ACHN (cell line): ENCODE measurements at regions not wholly inside any gene's neighbourhood (a gene's known extent, or its start where the extent isn't known, plus 50 kb on each side); places are given as distances from the start of the nearest gene placed in this dataset.

Source experiments
- DNase-seq: peaks from one replicate; pipeline ENCODE4 v3.0.0-alpha.2; 2015
- in situ Hi-C: cut with HindIII; loops from 2 replicates; pipeline ENCODE4 v1.10.0; 2017; ENCODE audit warnings: low sequenced_read_pairs, low pct_ligation_motif_present, low pct_unique_long_range_greater_than_20kb

DNA sequence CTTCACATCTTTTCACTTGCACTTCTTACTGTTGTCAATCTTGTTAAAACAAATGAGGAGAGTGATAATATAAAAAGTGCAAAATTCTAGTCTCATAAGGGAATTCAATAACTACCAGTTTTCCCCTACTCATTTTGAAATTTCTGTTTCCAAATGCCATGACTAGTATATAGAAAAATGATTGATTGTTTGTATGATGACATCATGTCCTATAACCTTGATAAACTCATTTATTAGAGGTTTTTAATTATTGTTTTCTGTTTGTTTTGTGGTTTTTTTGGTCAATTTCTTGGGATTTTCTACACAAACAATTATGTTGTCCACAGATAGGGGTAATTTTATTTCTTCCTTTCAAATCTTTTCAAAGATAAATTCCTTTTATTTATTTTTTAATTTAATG lies 559.1 kb downstream of the TLL1 start:
- DNase-seq, result no peak
- in situ Hi-C loops, result no loop called here

DNA sequence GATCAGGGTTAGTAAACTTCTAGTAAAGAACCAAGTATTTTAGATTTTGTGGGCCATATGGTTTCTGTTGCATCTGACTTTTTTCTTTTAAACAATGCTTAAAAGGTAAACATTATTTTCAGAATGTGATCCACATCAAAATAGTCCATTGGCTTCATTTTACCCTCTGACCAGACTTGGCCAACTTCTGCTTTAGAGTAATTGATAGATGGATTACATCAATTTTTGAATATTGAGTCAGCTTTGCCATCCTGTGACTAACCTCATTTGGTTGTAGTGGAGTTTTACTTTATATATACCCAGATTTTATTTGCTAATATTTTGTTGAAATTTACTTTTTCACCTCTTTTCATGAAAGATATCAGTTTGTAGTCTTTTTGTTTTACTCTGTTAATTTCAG lies 559.8 kb downstream of the TLL1 start:
- in situ Hi-C loops, result no loop called here
- DNase-seq, result no peak

DNA sequence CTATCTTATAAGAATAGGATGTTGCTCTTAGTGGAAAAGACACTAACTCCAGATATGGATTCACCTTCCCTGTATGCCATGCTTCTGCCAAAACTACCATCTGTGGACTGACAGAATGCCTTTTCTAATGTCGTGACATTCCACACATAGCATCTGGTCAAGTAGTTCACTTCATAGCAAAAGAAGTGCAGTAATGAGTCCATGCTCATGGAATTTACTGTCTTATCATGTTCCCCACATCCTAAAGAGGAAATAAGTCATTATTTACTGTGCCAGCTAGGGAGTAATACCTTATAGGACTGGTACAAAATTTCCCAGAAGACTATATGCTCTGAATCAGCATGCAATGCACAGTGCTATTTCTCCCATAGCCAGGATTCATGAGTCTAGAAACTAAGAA lies 562.4 kb downstream of the TLL1 start:
- peak; percentile 66 for DNase-seq
- in situ Hi-C loops, result no loop called here

DNA sequence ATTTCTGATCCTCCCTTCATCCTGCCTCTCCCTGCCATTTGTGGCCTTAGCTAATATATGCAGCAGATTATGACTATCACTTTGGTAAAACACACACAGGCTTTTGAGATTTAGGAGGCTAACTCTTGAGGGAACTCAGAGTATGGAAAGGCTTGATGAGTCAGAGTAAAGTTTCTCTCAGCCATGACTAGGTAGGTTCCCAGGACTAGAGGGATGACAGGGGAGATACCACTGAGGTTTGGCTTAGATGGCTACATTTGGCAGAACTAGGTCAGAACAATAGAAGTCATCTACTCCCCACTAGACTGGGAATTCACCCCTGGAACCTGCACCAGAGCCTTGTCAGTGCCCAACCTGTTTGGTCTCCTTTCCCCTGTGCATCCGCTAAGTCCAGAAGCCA lies 585.7 kb downstream of the TLL1 start:
- in situ Hi-C loops, result no loop called here
- no peak for DNase-seq

DNA sequence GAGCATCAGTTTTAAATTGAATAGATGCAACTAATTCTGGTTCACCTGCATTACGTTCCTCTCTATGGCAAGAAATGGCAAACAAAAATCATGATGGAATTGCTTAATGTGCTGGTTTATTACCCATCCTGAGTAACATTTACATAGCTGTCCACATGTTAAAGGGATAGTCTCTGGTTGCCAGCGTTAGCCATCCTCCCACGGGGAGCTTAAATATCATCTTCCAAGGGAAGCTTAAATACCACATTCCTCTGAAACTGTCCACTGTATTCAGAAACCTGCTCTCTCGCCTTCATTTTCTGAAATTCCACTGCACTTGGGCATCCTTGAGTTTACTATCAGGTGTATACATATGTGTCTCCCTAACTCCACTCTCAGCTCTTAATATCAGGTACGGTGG lies 586.6 kb downstream of the TLL1 start:
- no peak for DNase-seq
- in situ Hi-C loops, result no loop called here

DNA sequence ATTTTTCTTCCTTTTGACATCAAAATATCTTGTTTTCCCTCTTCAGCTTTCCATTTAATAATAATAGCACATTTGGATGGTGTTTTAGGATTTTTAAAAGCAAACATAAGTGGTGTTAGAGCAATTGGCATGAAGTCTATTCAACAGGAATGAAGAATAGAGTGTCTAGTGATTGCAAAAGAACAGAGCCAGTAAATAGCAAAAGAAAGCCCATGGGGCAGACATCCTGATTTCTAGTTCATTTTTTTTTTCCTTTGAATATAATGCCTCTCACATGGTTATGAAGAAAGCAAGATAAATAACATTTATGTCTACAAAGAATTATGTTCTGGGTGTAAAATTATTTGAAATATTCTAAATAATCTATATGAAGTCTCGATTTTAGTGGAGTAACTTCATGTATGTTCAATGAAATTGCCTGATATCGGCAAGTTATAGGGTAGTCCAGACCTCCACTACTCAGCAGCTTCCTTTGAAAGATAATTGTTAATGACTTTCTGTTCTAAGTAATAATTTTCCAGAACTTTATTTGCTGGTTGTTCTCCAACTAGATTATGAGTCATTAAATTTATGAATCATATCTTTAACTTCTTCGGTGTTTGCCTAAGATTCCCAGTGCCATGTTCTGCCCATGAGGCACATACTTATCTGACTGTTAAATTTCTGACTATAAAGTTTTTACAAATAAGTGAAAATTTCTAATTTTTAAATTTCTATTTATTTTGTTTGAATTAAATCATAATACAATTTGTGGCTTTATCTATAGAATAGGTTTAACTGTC lies 587.9 kb downstream of the TLL1 start:
- in situ Hi-C loops, result no loop called here
- no peak for DNase-seq

DNA sequence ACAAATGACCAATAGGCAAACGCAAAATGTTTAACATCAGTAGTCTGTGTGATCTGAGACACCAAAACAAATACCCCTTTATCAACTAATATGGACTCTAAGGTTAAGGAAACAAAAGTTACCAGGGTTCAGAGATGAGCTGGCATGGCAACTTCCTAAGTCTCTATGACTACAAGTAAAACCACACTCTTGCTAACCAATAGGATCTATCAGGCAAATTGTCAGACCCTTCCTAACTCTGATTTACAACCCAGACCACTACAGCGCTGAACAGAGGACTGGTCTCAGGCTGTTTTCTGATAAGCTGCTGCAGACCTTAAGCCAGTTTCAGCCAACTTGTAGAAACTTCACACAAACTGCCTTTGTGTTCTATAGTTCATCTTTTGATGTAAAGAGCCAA lies 608.0 kb downstream of the TLL1 start:
- DNase-seq, result no peak
- in situ Hi-C loops, result no loop called here

DNA sequence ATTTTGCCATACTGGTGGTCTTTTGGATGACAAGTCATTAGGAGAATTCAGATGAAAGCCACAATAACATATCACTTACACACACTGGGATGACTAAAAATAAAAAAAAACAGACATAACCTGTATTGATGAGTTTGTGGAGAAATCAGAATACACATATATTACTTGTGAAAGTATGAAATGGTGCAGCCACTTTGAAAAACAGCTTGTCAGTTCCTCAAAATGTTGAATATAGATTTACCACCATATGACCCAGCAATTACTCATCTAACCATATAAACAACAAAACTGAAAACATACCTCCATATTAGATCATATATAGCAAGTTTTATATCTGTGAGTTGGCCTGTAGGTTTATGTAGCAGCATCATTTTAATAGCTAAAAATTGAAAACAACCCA lies 608.7 kb downstream of the TLL1 start:
- in situ Hi-C loops, result no loop called here

DNA sequence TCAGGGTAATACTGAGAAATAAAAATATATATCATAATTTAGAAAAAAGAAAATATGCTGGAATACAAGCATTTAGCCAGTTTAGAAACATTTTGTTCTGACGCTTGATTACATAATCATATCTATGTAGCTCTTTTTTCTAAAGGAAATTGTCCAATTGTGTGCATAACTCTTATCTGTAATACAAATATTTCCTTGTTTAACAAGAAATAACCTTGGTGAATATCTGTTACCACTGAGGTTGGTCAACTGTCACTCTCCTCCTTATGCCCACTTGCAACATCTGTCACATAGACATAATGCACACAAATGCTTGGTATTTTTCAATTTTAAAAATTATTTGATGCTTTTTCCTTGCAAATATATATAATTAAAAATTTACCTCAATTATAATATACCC lies 609.7 kb downstream of the TLL1 start:
- DNase-seq, result no peak
- in situ Hi-C loops, result no loop called here

More for the DNA sequence above, 608.7 kb downstream of the TLL1 start:
- no peak for DNase-seq

DNA sequence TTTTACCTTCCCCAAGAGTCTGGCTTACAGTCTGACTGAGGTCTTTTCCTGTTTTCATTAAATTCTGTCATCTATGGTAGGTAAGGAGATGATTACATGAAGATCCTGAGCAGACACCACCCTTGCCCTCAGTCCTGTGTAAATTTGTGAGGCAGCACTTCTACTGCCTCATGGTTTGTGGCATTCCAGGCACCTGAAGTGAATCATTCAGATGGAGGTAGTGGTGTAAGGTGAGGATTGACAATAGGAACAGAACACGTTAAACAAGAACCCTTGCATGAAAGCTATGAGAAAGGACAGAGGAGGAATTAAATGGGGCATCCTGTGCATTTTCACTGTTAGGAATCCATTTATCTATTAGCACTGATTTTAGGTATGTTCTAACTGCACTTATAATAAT lies 618.6 kb downstream of the TLL1 start:
- in situ Hi-C loops, result no loop called here

DNA sequence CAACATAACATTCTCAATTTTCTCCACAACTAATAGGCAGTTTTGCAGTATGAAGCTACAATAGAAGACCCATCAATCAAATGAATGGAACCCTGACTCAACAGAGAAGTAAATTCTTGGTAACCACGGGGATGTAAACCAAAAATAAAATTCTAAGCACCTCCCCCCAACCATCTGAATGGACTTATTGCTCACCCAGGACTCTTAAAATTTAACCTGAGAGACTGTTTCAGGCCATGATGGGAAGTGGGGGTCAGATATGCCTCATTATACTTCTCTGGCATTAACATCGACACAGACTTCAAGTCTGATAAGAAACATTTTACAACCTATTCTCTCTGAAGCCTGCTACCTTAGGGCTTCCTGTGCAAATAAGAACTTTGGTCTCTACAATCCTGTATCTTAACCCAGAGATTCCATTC lies 620.9 kb downstream of the TLL1 start:
- peak; percentile 12 for DNase-seq
- in situ Hi-C loops, result no loop called here

More for the DNA sequence above, 618.6 kb downstream of the TLL1 start:
- DNase-seq, result no peak

DNA sequence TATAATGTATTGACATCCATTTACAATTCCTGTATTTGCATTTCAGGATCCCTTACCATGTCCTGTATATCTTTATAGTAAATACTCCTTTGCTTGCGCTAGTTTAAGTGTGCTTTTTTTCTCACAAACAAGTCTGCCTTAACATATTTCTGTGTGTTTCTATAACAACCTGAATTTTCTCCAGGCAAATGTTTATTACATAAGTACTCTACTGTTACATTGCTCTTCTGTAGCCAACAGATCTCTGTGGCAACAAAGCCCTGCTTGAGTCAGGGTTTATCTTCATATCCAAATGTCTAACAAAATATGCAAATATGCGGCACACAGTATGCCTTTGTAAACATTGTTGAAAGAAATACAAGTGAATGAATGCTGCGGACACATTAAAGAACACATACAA lies 625.5 kb downstream of the TLL1 start:
- no peak for DNase-seq
- in situ Hi-C loops, result no loop called here

DNA sequence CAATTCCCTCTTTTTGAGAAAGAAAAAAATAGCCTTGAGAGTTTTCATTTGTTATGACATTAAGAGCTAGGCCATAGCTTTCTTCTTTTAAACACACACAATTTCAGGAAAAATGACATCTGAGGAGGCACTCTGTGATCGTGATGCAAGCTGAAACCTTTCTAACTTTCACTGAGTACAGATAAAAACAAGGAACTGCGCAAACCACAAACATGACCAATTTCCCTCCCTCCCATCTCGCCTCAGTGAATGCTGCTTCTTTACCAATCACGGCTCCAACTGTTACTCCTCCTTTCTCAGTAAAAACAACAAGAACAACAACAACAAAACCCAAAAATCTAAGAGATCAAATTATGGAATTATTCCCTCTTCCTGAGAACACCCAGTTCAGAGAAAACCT lies 626.8 kb downstream of the TLL1 start:
- no peak for DNase-seq
- in situ Hi-C loops, result no loop called here

DNA sequence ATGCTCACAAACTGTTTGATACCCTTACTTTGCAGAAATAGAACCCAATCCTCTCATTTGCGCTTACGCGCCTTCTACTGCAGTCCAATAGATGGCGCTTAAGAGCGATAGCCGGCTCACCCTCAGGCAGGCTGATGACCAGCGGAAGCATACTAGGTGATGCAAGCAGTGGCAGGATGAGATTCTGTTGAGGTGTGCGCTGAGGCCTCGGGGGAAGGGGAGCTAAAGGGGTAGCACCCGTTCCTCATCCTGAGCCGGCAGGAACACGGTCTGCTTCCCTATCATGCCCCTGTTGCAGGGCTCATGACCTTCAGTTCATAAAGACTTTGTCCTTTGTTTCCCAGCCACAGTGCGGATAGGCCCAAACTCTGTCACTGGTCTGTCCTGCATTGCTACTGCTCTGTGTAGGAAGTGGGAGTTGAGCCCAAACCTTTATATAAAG lies 628.9 kb downstream of the TLL1 start:
- DNase-seq, result peak; percentile 26
- in situ Hi-C loops, result no loop called here

DNA sequence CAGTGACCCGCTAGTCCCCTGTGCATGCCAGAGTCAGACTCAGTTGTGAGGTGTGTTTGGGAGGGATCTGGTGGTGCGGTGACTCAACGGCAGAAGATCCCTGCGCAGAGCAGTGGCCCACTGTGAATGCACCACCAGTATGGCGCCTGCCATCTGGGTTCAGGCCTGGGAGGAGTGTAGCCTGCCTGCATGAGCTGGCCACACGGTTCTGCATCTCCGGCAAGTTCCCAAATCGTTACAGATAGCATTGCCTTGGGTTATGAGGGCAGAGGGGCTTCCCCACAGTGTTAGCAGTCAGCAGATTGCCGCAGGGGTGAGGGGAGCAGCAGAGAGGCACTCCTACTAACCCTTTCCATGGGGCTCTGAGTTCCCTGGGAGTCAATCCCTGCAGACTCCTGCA lies 629.6 kb downstream of the TLL1 start:
- in situ Hi-C loops, result no loop called here
- no peak for DNase-seq

DNA sequence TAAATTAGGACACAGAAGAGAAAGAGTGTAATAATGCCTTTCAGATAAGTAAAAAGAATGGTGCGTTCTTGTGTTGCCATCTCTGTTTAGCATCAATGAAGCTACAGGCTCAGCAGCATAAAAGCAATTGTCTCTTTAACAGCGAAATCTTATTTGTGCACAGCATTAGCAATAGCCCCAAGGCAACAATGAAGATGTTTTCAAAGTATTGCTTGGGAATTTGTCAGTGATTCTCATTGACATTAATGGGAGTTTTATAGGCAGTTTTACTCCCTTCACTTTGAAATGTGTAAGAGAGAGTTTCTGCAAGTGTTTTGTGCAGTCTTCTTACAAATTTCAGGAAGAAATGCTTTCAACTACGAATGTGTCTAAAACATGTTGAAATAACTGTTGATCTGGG lies 633.0 kb downstream of the TLL1 start:
- in situ Hi-C loops, result no loop called here
- DNase-seq, result no peak

DNA sequence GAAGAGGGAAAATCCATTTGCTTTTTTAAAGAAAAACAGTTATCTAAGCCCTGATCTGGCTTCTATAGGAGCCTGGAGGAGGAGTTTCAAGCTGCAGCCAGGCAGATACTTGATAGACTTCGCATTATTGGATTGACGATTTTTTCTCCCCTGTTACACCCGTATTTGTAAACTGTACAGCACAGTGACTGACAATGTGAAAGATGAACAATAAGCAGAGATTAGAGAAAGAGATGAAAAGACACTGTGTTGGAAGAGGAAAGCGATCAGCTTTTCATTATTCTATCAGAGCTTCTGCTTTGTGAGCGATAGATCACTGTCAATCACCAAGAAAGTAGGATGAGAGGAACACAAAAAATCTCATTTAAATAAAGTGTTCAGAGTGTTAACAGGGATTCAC lies 639.2 kb downstream of the TLL1 start:
- in situ Hi-C loops, result no loop called here

DNA sequence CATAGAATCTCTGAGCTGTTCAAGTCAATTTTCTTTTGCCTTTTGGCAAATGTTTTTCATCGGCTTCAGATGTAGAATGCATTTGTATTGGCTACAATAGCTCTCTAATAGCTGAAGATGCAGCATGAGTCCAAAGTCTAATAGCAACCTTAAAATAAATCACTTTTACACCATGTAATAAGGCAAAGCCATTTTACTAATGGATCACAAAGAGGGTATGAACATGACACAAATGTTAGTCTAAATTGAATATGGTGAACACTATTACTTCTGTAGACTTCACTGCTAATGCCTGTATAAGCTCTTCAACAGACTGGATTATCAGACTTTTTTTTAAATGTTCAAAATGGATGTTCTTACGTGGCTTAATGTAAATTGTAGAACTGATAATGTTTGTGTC lies 645.3 kb downstream of the TLL1 start:
- in situ Hi-C loops, result no loop called here
- DNase-seq, result no peak

More for the DNA sequence above, 639.2 kb downstream of the TLL1 start:
- no peak for DNase-seq

DNA sequence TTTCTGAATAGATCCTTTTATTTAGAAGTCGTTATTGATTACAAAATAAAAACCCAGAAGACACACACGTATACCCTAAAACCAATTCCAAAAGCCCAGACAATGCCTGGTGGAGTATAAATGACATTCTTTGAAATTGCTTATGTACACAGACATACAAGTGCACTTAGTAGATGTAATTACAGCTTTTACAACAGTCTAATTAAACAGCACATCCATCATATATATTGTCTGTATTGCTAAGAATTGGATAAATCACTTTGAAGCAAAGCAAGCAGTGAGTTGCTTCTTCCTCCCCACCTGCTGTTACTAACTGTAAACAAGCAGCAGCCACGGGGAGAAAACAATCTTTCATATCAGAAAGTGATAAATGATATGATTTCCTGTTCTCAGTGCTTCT lies 645.7 kb downstream of the TLL1 start:
- in situ Hi-C loops, result no loop called here
- DNase-seq, result no peak

DNA sequence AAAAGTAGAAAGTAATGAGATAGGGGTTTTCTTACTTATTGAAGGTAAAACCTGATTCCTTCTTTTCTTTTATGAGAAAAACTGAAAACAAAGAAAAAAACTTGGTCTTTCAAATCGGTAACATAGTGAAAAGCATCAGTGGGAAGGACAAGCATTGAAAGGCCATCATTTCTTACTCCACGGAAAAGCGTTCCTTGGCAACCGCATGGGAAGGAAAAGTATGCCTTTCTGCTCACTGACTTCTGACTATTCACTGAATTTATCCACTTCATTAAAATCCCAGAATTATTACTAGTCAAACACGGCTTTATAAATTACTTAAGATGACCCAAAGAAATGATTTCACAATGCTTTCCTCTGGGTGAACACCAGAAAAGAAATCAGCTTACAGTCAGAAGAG lies 646.7 kb downstream of the TLL1 start:
- no peak for DNase-seq
- in situ Hi-C loops, result no loop called here

DNA sequence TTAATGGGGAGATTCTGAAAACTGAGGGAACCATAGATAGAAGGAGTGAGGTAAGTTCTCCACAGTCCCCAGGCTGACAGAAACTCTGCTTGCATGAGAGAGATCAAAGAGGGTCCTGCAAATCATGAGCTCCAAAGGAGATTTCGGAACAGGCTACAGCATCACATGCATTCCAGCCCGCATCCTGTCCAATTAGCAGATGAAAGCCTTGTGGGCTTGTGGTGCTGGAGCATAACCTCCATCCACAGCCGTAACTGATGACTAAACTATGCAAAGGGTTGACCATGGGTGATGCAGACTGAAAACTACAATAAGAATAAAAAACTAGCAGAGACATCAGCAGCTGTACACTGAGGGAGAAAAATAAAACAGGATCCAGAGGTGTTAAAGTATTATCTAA lies 654.5 kb downstream of the TLL1 start:
- DNase-seq, result no peak
- in situ Hi-C loops, result no loop called here
